Peyer's patch (tissue), 4 donors: ENCODE measurements at regions not wholly inside any gene's neighbourhood (a gene's known extent, or its start where the extent isn't known, plus 50 kb on each side); places are given as distances from the start of the nearest gene placed in this dataset.

Experiments used
- POLR2A ChIP-seq, 2 donors: fragments of 450-650 bp; IDR thresholded peaks; one replicate each; pipeline ENCODE4 v1.5.1; 2017; ENCODE audit warnings: antibody characterized with exemption in 2 of 2, mild to moderate bottlenecking in 2 of 2, moderate library complexity in 2 of 2
- TF ChIP-seq, protein P1 (sequence below), 6 experiments: fragments of 450-650 bp in 4 of 6; fragments of 200-600 bp in 2 of 6; sonication (generic) in 1 of 6; IDR thresholded peaks; one replicate each; pipeline ENCODE4 v1.5.1; 2017 to 2019; ENCODE audit warnings: antibody characterized with exemption in 6 of 6, mild to moderate bottlenecking in 3 of 6, moderate library complexity in 1 of 6

DNA sequence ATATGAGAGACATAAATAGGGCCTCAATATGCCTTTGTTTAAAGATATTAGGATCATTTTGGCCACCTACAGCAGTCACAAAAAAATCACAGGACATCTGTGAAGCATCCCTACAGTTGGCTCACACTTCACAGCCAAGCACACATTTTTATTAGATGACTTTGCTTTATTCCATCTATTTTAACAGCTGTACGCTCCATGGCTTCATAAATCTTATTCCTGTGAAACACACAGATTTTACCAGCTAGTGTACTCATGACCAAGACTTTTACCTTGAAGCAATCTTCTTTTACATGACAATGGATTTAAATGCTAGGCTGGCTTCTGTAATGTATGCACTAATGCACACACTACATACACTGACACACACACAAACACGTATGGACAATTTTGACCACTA is 254.8 kb upstream of the PITRM1 start:
- no peak for TF ChIP-seq POLR2A (IDR thresholded peaks at IDR 0.05)
- TF ChIP-seq, protein P1, sequence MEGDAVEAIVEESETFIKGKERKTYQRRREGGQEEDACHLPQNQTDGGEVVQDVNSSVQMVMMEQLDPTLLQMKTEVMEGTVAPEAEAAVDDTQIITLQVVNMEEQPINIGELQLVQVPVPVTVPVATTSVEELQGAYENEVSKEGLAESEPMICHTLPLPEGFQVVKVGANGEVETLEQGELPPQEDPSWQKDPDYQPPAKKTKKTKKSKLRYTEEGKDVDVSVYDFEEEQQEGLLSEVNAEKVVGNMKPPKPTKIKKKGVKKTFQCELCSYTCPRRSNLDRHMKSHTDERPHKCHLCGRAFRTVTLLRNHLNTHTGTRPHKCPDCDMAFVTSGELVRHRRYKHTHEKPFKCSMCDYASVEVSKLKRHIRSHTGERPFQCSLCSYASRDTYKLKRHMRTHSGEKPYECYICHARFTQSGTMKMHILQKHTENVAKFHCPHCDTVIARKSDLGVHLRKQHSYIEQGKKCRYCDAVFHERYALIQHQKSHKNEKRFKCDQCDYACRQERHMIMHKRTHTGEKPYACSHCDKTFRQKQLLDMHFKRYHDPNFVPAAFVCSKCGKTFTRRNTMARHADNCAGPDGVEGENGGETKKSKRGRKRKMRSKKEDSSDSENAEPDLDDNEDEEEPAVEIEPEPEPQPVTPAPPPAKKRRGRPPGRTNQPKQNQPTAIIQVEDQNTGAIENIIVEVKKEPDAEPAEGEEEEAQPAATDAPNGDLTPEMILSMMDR (IDR thresholded peaks at IDR 0.05) = no peak
